ENCODE measurements at regions not wholly inside any gene's neighbourhood (a gene's known extent, or its start where the extent isn't known, plus 50 kb on each side); places are given as distances from the start of the nearest gene placed in this dataset.

DNA sequence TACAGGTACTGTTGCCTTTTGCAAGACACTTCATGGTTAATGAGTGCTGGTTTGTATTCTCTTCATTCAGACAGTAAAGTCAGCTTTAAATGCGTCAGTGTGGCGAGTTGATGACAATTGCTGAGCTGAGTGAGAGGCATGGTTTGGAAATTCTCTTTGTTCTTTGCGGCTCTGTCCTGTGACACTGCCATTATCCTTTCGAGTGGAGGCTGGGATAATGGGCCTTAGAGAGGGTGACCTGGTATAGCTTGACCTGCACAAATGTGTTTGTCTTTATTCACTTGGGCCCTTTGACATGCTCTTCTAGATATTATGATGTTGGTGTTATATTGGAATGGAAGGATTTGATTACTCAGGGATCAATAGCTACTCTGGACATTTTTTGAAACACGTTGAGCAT lies 208.5 kb upstream of the FAT1 start:
- TF ChIP-seq POLR2AphosphoS5 (IDR thresholded peaks at IDR 0.05; ENCODE audit: low read depth, low read length) (no peak), SIN3A (IDR thresholded peaks at IDR 0.05; ENCODE audit: borderline replicate concordance, insufficient read depth, low read length) (no peak), FOXP2 (optimal IDR thresholded peaks at IDR 0.05; ENCODE audit: borderline replicate concordance, extremely low read depth, extremely low read length, insufficient read depth) (no peak), TAF1 (IDR thresholded peaks at IDR 0.05; ENCODE audit: borderline replicate concordance, insufficient read depth, low read length) (no peak)
- TF ChIP-seq, protein P1, sequence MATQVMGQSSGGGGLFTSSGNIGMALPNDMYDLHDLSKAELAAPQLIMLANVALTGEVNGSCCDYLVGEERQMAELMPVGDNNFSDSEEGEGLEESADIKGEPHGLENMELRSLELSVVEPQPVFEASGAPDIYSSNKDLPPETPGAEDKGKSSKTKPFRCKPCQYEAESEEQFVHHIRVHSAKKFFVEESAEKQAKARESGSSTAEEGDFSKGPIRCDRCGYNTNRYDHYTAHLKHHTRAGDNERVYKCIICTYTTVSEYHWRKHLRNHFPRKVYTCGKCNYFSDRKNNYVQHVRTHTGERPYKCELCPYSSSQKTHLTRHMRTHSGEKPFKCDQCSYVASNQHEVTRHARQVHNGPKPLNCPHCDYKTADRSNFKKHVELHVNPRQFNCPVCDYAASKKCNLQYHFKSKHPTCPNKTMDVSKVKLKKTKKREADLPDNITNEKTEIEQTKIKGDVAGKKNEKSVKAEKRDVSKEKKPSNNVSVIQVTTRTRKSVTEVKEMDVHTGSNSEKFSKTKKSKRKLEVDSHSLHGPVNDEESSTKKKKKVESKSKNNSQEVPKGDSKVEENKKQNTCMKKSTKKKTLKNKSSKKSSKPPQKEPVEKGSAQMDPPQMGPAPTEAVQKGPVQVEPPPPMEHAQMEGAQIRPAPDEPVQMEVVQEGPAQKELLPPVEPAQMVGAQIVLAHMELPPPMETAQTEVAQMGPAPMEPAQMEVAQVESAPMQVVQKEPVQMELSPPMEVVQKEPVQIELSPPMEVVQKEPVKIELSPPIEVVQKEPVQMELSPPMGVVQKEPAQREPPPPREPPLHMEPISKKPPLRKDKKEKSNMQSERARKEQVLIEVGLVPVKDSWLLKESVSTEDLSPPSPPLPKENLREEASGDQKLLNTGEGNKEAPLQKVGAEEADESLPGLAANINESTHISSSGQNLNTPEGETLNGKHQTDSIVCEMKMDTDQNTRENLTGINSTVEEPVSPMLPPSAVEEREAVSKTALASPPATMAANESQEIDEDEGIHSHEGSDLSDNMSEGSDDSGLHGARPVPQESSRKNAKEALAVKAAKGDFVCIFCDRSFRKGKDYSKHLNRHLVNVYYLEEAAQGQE (IDR thresholded peaks at IDR 0.05; ENCODE audit: insufficient read depth in 1 of 2, low read depth in 2 of 2, low read length in 2 of 2) = no peak

DNA sequence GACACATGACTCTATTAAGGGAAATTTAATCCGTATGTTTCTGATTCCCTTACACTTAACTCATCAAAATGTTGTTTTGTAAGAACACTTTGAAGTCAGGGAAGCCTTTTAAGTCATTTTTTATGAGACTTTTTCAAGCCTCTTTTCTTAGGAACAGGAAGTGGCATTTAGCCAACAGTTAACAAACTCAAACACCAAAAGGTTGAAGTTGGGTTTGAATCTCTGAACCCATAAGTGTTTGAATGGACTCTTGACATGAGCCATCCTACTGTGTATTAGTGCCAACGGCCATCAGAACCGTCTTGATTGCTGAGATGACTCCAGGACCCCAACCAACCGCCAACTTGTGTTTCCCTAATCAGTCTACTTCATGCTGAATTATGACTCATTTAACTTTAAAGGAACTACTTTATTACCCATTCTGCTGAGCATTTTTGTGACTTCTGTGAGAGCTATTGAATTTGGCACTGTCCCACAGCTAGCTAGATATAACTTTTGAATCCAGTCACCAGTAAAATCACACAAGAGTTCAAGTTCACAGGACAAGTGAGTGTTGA lies 209.1 kb upstream of the FAT1 start:
- TF ChIP-seq FOXP2 (optimal IDR thresholded peaks at IDR 0.05; ENCODE audit: borderline replicate concordance, extremely low read depth, extremely low read length, insufficient read depth) = no peak
- TF ChIP-seq POLR2AphosphoS5 (IDR thresholded peaks at IDR 0.05; ENCODE audit: low read depth, low read length) = no peak
- TF ChIP-seq, protein P1 (IDR thresholded peaks at IDR 0.05; ENCODE audit: insufficient read depth in 1 of 2, low read depth in 2 of 2, low read length in 2 of 2) = no peak
- no peak for TF ChIP-seq TAF1 (IDR thresholded peaks at IDR 0.05; ENCODE audit: borderline replicate concordance, insufficient read depth, low read length)
- no peak for TF ChIP-seq SIN3A (IDR thresholded peaks at IDR 0.05; ENCODE audit: borderline replicate concordance, insufficient read depth, low read length)

DNA sequence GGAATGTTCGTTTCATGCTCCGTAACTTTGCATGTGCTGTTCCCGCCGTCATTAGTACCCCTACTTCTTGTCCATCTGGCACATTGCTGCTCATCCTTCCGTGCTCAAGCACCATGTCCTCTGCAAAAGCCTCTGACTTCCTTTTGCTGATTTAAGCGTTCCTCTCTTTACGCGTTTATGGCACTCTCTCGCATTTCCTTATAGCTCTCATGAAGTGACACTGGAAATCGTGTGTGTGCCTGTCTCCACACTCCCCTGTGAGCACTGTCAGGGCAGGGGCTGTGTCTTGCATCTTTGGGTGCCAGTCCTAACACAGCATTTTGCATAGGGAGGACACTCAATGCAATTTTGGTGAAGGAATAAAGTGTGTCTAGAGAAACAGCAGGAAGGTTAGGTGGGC lies 210.6 kb upstream of the FAT1 start:
- no peak for TF ChIP-seq POLR2AphosphoS5 (IDR thresholded peaks at IDR 0.05; ENCODE audit: low read depth, low read length)
- TF ChIP-seq TAF1 (IDR thresholded peaks at IDR 0.05; ENCODE audit: borderline replicate concordance, insufficient read depth, low read length) = no peak
- no peak for TF ChIP-seq FOXP2 (optimal IDR thresholded peaks at IDR 0.05; ENCODE audit: borderline replicate concordance, extremely low read depth, extremely low read length, insufficient read depth)
- TF ChIP-seq, protein P1 (IDR thresholded peaks at IDR 0.05; ENCODE audit: insufficient read depth in 1 of 2, low read depth in 2 of 2, low read length in 2 of 2) = no peak
- no peak for TF ChIP-seq SIN3A (IDR thresholded peaks at IDR 0.05; ENCODE audit: borderline replicate concordance, insufficient read depth, low read length)

DNA sequence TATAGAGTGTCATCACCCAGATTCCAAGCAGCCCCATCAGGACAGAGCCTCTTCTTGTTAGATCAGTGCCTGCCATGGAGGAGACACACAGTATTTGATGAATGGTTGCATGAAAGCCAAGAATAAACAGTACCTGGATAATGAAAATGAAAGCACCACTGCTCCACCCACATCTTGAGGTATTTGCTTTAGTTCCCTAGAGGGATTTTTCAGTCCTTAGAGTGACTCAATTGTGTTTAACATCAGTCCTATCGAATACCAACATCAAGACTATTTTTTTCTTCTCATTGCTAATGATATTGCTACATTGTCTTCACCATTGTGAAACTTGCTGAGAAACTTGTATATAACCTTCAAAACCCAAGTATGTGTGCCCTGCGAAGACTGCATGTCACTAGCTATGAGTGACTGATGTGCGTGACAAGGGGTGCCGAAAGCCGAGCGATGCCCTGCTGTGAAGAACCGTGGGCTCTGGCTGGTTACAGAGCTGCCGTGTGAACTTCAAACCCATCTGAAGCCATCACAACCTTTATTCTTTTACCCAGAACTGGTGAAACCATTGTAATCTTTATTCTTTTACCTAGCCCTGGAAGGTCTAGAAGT lies 211.3 kb upstream of the FAT1 start:
- TF ChIP-seq, protein P1 (IDR thresholded peaks at IDR 0.05; ENCODE audit: insufficient read depth in 1 of 2, low read depth in 2 of 2, low read length in 2 of 2) = no peak
- TF ChIP-seq SIN3A (IDR thresholded peaks at IDR 0.05; ENCODE audit: borderline replicate concordance, insufficient read depth, low read length) = no peak
- no peak for TF ChIP-seq FOXP2 (optimal IDR thresholded peaks at IDR 0.05; ENCODE audit: borderline replicate concordance, extremely low read depth, extremely low read length, insufficient read depth)
- no peak for TF ChIP-seq POLR2AphosphoS5 (IDR thresholded peaks at IDR 0.05; ENCODE audit: low read depth, low read length)
- TF ChIP-seq TAF1 (IDR thresholded peaks at IDR 0.05; ENCODE audit: borderline replicate concordance, insufficient read depth, low read length) = no peak
